HG03159 (cell line): ENCODE measurements at regions not wholly inside any gene's neighbourhood (a gene's known extent, or its start where the extent isn't known, plus 50 kb on each side); places are given as distances from the start of the nearest gene placed in this dataset.
"Not testable (repeated sequence)": the region's sequence is repeated elsewhere in the genome, so short reads cannot be mapped to it uniquely, and the experiment has no call there.

Source experiments
- ATAC-seq: cut with Tn5 transposase; IDR thresholded peaks from one replicate; pipeline ENCODE4 v1.9.1; 2021; ENCODE audit warnings: mild to moderate bottlenecking, moderate library complexity; ENCODE audit not compliant: unreplicated experiment

DNA sequence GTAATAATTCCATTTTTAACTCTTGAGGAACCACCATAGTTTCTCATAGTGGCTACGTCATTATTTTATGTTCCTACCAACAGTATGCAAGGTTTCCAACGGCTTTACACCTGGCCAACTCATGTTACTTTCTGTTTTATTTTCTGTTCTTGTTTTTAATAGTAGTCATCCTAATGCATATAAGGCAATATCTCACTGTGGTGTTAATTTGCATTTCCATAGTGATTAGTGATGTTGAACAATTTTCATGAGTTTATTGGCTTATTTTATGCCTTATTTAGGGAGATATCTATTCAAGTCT, 465.5 kb upstream of the KLF6 start:
- ATAC-seq: peak; percentile 80

DNA sequence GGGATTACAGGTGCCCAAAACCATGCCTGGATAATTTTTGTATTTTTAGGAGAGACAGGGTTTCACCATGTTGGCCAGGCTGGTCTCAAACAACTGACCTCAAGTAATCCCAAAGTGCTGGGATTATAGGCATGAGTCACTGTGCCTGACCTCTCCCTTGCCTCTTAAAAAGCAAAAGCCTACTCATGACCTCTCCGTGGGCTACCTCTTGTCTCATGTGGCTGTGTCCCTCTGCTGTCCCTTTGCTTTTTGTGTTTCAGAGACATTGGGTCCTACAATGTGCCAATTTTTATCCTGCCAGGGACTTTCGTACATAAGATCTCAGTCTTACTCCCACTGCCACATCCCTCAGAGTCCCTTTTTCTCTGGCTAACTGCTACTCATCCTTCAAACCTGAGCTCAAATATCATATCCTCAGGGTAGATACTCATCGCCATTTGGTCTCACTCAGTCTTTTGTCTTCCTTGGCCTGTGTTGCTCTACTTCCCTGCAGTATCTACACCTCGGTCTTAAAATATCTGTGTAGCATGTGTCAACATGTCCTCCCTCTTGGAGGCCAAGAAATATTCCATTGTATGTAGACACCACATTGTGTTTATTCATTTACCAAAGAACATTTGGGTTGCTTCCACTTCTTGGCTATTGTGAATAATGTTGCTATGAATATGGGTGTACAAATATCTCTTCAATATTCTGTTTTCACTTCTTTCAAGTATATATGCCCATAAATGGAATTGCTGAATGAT, 465.0 kb upstream of the KLF6 start:
- no peak for ATAC-seq

DNA sequence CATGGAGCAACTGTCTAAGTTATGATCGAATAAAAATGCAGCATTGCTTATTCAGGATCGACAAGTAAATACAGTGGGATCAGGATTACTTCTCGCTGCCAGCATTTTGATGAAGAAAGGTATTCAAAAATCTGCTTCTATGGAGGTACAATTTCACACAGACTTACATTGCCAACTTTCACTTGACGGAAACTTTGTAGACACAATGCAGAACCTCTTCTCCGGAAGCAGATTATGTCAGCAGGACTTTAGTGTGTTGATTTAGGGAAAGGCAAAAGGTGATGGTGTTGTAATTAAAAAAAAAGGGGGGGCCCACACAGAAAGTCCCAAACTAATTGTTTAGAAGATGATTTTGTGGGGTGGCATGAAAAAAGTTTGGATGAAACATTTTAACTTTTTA, 462.4 kb upstream of the KLF6 start:
- ATAC-seq: no peak

DNA sequence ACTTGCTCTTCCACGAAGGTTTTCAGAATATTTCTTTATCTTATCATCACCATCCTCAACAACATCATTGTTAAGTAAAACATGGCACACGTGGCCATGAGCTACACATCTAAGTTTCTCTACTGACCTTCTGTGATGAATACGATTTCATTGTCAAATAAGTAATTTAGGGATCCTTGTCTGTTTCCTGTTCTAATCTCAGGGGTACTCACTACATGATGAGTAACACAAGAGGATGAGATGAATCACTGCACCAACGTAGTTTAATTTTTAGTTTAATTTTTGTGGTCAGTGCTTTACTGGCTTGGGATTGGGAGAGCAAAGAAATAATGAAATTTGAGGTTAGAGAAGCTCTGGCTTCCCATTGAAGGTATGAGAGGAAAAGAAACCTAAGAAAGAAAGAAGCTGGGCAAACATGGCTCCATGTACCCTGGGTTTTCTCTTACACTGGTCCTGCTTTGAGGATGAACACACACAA, 461.9 kb upstream of the KLF6 start:
- ATAC-seq: no peak

DNA sequence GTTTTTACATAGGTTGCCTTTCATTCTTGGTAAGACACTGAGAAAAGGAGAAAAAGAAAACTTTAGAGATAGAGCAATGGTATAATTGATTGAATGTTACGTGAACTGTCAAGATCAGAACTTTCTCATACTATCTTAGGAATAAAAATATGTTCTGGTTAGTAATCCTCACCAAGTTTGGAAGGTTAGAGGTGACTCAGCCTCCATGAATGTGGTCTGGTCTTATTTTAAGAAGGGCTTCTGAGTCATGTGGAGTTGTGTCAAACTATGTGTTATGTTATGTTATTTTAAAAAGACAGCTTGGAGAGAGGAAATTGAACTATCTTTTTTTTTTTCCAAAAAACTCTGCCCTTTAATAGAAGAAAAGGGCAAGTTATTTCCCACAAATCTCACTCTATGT, 458.6 kb upstream of the KLF6 start:
- no peak for ATAC-seq

DNA sequence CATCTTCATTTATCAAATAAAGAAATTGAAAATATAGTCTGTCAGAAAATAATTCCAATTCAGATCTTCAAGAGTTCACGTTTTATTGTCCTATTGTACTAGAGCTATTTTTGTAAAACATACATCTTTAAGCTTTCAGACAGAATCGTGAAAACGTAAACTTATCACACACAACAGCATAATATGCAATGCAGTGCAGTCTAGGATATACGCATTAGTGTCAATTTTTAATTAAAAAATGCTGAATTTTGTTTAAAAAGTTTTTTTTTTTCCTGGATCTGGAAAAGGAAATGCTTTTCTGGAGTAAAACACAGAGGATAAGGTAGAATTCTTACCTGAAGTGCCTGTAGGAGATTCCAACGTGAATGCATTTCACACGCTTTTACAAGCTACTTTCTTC, 458.2 kb upstream of the KLF6 start:
- no peak for ATAC-seq

DNA sequence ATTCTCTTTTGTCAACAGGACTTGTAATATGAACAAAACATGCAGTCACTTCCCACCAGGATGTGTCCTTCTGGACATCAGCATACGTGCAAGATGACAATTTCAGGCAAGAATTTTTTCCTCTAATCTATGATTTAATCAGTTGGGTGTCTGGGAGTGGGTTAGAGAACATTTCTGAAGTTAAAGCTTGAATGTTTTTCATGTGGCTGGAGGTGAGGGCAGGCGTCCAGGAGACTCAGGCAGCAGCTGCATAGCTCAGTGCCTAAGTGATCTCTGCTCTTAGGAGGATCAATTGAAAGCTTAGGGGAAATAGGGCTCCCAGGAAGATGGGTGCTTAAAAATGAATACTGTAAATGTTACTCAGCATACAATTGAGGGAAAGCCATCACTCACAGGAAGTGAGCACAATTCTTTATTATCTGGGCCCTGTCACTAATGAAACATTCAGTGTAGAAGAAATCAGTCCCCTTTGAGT, 457.6 kb upstream of the KLF6 start:
- ATAC-seq: no peak

DNA sequence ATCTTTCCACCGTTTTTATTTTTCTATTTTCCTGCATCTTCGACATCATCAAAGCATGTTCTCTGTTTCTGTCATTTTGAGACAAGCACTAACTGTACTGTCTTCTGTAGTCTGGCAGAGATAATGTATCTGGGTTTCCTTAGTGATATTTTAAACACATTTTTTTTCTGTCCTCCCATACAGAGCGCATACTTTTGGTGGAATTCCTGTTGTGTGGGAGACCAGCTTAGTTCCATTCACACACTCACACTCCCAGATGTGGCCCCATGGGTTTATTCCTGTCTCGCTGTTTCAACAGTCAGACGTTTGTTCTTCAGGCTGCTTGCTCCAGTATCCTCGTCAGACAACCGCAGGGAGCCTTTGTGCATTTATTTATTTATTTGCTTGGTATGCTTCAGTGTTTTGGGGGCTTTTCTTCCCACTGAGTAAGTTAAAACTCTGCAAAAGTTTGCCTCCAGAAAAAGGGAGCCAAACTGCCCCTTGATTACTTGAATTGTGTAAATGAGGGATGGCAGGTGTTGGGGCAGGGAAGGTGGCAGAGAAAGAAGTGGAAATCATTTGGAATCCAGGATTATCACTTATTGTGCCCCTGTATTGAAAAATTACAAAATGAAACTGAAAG, 456.8 kb upstream of the KLF6 start:
- no peak for ATAC-seq

DNA sequence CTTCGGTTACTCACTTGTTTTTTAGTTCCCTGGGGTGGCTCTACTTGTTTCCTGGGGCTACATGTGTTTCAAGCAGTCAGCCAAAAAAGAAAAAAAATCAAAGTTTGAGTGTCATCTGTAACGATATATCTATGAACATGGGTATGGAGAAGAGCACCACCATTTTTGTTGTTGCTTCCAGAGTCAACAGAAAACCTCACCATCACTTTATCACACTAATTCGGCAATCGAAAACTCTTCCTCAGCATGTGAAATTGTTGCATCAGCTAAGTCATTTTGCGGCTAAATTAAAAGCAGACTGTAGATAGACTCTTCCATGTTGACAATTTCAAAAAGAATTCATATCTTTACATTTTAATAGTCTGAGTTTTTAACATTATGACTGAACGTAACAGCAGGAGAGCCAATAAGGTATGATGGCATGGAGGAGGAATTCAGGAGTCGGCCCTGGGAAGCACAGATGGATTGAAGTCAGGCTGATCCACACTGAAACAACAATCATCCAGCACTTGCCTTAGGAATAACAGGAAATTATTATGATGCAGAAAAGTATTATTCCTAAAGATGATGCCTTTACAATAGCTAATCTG, 455.7 kb upstream of the KLF6 start:
- no peak for ATAC-seq

DNA sequence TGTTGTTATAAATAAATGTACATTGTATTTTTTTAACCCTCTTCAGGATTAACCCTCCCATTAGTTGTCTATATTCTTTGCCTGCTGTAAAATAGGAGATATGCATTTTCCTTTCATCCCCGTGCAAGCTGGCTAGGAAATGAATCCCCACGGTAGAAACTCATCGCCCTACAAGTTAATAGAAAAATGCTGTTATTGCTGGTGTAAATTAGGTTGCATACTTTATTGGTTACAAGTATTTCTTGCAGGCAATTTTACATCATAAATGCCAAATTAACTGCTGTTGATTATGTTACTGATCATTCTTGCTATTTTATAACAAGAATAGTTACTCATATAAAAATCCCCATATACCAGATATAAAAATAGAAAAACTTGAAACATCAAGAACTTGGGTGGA, 454.2 kb upstream of the KLF6 start:
- no peak for ATAC-seq

DNA sequence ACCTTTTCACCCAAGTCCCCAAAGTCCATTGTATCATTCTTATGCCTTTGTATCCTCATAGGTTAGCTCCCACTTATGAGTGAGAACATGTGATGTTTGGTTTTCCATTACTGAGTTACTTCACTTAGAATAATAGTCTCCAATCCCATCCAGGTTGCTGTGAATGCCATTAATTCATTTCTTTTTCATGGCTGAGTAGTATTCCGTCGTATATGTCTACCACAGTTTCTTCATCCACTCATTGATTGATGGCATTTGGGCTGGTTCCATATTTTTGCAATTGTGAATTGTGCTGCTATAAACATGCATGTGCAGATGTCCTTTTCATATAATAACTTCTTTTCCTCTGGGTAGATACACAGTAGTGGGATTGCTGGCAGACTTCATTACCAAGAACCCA, 451.9 kb upstream of the KLF6 start:
- ATAC-seq: not testable (repeated sequence)

DNA sequence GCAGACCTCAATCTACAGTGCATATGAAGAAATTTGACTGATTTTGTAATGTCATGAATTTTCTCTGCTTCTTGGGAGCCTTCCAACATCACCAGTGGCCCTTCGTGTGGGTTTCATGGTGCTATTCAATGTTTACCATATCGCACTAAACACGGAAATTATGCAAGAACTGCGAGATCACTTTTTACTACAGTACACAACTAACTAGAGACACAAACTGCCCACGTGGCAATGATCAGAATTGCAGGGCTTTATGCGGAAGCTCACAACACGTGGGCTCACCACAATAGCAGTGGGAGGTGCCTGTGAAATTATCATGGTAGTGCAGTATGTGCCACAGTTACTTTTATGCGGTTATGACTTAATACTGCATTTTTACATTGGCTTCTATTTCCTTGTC, 449.7 kb upstream of the KLF6 start:
- ATAC-seq: no peak

DNA sequence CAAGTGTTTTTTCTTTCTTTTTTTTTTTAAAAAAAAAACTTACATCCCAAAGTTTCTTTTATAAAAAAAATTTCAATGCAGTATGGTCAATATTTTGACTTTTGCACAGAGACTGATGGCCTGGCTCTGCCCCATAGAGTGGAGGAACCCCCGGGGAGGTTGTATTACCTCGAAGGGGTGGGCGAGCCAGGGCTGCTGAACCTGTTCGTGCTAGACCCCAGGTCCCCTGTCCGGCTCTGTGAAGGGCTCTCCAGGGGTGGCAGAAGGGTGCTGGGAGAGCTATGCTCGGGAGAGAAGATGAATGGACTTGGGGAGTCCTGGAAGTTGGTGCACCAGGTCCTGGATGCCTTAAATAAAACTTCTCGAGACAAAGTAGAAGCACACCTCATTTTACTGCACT, 446.4 kb upstream of the KLF6 start:
- no peak for ATAC-seq

DNA sequence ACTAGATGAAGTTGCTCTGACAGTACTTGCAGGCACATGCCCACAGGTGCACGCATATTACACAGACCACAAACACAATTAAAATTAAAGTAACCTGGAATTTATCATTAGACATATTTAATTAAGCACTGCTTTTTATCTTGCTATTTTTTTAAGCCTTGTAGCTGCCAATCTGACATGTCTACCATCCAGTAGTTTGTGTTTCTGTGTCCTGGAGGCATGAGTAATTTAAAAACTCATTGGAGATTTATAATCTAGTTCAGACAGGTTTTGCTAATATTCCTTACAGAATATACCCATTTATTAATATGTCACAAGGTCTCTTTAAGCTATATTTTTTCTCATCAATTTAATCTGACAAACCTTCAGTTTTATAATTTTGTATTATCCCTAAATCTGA, 445.0 kb upstream of the KLF6 start:
- ATAC-seq: no peak

DNA sequence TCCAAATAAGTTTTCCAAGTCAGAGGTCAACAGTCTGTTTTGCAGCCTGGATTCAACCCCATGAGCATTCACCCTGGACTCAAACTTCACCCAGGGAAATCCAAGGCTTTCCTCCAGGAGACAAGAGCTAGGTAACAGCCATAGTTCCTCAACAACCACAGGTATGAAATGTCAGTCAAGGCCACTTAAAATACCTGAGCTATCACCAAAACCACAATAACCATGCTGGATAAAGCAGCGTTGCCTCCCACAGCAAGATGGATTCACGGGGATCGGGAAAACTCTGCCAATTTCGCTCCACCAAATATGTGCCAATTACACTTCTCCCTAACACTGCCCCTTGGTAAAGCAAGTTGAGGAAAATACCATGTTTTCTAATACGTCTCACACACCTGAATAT, 444.1 kb upstream of the KLF6 start:
- no peak for ATAC-seq

DNA sequence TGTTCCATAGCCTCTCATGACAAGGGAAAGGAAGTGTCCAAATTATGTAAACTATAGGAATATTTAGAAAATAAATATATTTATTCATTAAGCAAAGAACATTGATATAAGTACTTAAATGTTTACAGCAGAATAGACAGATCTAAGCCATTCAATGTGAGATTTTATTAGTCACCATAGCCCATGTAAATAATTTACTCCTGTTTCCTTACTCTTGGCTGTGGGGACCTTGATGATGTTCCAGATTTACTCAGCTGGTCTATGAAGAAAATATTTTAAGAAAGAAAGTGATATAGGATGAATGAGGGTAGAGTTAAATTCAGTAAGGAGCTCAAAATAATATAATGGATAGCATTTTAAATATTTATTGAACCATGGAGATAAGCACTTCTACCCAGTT, 442.6 kb upstream of the KLF6 start:
- ATAC-seq: no peak

DNA sequence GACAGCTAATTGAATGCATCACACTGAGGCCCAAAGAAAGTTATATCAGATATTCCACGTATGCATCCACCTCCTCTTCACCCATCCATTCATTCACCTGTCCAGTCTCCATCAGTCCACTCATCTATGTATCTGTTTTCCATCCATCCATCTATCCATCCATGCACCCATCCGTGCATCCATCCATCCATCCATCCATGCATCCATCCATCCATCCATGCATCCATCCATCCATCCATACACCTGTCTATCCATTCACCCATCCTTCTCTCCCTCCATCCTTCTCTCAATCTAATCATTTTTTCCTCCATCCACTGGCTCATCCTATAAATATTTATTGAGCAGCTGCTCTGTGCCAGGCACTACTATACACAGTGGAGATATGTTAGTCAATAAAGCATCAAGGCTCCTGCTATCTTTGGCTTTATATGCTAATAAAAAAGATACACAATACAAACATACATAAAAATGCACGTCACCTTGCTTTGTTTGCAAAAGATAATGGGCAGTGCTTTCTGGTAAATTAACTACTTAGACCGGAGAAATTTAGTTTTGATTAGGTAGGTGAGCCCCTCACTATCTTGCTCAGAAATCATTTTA, 442.0 kb upstream of the KLF6 start:
- no peak for ATAC-seq

DNA sequence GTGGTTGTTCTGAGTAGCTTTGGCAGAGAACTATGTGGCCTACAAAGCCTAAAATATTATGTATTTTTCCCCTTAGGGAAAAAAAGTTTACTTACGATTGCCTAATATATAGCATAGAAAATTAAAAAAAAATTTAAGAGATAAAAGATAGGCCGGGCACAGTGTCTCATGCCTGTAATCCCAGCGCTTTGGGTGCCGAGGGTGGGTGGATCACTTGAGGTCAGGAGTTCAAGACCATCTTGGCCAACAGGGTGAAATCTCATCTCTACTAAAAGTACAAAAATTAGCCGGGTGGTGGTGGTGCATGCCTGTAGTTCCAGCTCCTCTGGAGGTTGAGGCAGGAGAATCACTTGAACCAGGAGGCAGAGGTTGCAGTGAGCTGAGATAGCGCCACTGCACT, 439.2 kb upstream of the KLF6 start:
- no peak for ATAC-seq

DNA sequence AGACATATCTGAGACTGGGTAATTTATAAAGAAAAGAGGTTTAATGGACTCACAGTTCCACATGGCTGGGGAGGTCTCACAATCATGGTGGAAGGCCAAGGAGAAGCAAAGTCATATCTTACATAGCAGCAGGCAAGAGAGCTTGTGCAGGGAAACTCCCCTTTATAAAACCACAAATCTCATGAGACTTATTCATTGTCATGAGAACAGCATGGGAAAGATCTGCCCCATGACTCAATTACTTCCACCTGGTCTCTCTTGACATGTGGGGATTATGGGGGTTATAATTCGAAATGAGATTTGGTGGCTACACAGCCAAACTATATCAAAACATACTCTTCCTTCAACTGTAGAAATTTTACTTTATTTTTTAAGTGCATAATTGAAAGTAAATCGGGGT, 436.3 kb upstream of the KLF6 start:
- not testable (repeated sequence) for ATAC-seq

DNA sequence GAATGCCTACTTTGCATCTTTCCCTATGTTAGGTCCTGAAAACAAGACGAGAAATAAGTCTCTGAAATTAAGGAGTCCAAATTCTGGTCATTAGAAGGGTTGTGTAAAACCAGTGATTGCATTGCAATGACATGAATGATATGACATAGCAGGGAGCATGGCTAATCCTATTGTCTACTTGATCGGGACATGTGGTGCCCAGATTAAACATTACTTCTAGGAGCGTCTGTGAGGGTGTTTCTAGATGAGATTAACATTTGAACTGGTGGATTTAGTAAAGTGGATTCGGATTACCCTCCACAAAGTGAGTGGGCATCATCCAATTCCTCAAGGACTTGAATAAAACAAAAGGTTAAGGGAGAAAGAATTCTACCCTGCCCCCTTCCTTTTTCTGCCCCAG, 434.9 kb upstream of the KLF6 start:
- ATAC-seq: no peak

DNA sequence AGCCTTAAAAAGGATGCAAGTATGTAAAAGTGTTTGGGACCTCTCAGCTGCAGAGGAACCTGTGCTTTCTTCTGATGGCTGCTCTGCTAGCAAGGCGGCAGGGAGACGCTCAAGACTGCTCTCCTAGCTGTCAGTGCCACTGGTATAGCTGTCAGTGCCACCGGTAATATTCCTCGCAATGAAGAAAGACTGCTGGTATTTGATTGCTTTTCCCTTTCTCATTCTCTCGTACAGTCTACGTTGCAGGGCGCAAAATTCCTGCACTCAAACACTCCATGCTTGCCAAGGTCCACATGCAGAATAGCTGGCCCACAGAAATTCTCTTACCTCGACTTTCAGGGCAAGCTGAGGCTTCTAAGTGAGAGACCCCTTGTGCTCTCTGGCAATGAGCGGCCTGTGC, 432.6 kb upstream of the KLF6 start:
- ATAC-seq: no peak

DNA sequence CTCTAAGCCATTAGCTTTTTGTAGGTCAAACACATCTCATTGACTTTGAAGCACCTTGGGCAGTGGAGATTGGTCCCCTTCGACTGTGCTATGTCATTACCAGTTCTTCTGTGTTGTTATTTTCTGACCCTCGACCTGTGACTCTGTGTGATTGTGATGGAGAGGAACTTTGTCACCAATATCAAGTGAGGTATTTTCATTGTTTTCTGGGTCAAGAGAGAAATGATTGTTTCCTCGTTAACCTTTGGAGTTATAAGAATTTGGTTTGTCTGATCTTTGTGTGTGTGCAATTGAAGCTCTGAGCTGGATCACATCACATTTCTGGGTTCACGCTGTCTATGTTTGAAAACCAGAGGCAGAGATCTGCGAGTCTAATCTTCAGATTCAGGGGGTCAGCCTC, 432.2 kb upstream of the KLF6 start:
- ATAC-seq: no peak
